Right kidney (tissue), 1 donor: ENCODE measurements at regions not wholly inside any gene's neighbourhood (a gene's known extent, or its start where the extent isn't known, plus 50 kb on each side); places are given as distances from the start of the nearest gene placed in this dataset.
"Not testable (repeated sequence)": the region's sequence is repeated elsewhere in the genome, so short reads cannot be mapped to it uniquely, and the experiment has no call there.

Source experiments
- DNase-seq: peaks from one replicate; pipeline ENCODE4 v3.0.0-alpha.2; 2016

DNA sequence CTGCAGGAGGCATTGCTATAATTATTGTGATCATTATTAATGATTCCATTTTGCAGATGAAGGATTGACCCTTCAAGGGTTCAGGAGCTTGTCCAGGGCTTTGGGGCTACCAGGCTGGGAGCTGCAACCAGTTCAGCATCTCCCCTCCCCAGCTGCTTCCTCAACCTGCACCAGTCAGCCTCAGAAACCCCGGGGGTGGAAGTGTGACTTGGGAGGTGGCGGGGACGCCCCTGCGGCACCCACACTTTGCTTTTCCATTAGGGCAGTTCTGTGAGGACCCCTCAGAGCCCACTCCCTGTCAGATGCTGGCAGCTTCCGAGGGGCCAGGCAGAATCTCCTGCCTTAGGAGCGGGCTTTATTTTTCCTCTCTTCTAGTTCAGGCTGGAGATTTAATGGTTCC is 85.6 kb downstream of the OLFM1 start:
- no peak for DNase-seq

DNA sequence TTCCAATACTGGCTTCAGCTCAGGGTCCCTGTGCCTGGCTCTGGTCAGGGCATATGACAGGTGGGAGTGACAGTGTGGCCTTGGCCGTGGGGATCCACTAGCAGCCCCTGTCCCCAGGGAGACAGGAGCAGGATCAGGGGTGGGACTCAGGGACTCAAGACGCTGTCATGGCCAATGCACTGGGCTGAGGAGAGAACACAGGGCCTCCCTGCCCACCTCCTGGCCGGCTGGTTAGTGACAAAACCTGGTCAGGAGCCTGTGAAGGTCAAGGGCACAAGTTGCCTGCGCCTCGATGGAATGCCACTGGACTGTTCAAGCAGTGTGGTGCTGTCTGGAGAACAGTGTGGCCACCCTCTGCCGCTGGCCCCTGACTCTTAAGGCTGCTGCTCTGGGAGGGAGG is 86.8 kb downstream of the OLFM1 start:
- DNase-seq, result no peak

DNA sequence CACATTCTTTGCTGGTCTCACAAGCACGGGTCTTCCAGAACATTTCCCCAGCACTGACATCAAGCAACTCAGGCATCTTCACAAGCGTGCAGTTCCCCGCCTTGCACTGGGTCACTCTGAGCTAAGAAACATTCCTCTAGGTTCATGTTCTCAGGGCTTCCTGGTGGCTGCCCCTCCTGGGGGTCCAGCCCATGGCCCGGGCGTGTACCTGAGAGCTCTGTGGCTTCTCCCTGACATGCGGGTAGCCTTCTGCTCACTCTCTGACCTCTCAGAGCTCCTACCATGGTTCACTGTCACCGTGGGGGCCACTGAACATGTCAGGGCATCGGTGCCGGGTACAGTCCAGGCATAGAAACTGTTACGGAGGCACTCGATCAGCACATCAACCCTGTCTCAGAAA is 87.5 kb downstream of the OLFM1 start:
- no peak for DNase-seq

DNA sequence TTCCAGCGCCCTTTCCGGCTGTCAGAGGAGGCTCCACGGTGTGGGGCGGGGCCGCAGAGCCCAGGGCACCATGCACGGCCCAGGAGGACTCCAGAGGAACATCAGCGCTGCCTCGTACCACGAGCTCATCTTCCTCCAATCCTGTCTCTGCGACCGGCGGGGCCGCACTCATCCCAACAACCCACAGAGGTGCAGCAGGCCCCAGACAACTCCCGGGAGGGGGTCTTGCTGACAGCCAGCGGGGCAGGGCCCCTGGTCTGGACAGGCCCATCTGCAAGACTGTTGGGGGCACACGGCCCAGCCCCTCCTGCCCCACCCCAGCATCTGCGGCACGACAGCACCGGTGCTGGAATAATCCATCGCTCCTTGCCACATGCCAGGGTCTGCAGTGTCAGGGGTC is 88.8 kb downstream of the OLFM1 start:
- no peak for DNase-seq

DNA sequence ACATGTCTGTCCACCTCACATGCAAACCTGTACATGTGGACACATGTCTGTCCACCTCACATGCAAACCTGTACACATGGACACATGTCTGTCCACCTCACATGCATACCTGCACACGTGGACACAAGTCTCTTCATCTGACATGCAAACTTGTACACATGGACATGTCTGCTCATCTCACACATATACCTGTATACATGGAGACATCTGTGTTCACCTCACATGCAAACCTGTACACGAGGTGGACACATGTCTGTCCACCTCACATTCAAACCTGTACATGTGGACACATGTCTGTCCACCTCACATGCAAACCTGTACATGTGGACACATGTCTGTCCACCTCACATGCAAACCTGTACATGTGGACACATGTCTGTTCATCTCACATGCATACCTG is 90.1 kb downstream of the OLFM1 start:
- not testable (repeated sequence) for DNase-seq

DNA sequence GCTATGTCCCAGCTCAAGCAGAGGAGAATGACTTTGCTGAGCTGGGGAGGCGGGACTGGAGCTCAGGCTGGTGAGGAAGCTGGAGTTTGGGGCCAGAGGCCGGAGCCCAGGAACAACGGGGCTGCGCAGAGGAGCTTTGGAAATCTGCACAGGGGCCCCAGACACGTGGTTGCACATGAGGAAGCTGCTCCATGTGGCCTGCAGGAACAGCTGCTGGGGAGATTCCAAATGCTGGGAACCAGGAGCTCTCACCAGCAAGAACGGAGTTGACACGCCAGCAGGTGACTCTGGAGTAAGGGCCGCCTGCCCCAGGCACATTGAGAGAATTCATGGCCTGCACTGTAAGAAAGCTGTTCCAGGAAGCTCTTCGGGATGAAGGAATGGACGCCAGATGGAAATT is 91.0 kb downstream of the OLFM1 start:
- DNase-seq, result no peak

DNA sequence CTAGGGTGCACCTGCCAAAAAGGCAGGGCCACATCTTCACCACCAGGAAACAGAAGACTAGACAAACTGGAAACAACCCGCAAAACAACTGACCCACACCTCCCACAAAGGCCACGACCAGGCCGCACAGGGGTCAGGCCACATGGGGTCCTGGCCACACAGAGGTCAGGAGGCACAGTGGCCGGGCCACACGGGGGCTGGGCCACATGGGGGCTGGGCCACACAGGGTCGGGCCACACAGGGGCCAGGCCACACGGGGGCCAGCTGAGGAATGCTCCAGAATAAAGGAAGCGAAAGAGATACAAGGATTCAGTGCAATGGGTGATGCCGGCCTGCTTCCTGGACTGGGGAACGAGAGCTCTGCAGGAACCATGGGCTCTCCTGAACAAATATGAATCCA is 91.6 kb downstream of the OLFM1 start:
- no peak for DNase-seq

DNA sequence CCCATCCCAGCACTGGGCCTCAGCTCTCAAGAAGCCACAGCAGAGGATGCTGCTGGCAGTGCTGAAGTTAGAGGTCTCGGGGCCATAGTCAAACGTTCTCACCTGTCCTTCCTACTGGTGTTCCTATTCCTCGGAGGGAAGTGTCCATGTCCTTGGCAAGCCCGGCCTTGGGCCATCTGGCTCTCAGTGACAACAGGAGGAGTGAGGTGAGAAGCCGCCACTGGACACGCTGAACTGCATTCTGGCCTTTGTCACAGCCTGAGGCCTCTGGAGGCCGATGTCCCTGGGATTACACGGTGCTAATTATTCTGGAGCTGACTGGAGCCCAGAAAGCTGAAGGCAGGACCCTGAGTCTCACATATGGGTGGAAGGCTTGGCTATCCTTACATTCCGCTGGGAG is 92.5 kb downstream of the OLFM1 start:
- no peak for DNase-seq

DNA sequence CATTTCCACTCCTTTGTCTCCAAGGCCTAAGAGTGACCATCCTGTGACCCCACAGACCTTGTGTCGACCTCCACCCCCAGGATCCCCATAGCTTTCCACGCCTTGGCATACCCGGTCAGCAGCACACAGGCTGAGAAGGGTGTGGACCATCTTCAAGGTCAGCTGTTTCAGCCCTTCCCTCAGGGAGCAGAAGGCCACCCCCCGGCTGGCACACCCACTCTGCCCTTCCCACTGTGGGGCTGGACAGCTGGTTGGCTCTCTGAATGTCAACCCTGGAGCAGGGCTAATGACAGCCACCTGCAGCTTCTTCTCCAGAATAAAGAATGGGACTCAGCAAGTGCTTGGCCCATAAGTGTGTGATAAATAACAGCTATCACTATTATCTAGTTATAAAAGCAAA is 93.1 kb downstream of the OLFM1 start:
- DNase-seq, result no peak

DNA sequence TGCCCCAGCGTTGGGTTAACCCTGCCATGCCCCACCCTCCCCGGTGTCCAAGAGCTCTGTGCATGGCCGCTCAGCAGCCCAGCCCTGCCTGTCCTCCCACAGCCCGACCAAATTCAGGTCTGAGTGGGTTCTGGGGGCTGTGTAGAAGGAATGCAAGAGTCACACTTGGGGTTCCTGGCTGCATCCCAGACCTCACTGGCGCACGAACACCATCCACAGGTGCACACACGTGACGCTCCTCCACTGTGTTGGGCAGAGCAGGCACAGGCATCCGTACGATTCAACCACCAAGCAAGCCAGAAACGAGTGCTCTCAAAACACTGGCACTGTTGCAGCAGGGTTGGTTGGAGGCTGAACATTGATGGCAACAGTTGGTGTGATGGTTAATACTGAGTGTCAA is 93.9 kb downstream of the OLFM1 start:
- no peak for DNase-seq

DNA sequence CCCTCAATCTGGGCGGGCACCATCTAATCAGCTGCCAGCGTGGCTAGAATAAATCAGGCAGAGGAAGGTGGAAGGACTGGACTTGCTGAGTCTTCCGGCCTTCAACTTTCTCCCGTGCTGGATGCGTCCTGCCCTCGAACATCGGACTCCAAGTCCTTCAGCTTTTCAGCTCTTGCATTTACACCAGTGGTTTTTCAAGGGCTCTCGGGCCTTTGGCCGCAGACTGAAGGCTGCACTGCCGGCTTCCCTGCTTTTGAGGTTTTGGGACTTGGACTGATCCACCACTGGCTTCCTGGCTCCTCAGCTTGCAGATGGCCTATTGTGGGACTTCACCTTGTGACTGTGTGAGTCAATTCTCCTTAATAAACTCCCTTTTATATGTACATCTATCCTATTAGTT is 94.4 kb downstream of the OLFM1 start:
- DNase-seq, result not testable (repeated sequence)

DNA sequence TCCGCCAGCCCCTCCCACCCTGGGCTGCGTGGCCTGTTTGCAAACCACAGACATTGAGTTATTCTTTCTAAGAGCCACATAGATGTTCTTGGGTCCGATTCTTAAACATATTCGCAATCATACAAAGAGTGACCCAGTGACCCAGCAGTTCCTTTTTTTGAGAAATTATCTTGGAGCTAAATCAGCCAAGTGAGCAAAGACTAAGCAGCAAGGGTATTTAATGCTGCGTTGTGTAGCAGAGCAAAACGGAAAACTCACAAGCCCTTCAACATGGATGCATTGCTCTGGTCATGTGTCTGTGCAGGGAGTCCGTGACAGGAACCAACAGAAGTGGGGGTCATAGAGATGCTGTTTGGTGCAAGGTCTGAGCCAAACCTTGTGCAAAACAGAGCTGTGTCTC is 95.6 kb downstream of the OLFM1 start:
- DNase-seq, result no peak

DNA sequence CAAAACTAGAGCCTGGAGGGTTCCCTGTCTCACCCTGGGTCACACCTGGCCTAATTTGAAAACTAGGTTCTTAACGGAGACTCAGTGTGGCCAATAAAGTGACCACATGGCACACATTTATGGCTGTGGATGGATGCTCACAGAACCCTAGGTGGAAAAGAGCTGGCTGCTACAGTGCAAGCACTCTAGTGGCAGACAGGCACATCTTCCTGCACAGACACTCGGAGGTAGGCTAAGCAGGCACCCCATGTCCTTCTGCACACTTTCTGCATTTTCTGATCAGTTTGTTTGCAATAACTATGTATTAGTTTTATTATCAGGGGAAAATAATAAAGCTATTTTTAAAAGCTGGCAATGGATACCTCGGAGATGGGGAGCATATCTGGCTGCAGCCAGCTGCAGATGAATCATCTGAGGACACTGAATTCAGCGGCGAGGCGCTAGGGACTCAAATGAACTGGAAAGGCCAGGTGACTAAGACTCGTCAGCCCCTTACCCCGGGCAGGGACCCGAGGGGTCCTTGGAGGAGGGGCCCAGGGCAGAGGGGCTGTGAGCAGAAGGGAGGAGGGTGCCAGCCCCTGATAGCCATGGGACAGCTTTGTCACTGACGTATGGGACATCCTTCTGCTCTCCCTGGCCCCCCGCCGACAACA is 96.2 kb downstream of the OLFM1 start:
- no peak for DNase-seq

DNA sequence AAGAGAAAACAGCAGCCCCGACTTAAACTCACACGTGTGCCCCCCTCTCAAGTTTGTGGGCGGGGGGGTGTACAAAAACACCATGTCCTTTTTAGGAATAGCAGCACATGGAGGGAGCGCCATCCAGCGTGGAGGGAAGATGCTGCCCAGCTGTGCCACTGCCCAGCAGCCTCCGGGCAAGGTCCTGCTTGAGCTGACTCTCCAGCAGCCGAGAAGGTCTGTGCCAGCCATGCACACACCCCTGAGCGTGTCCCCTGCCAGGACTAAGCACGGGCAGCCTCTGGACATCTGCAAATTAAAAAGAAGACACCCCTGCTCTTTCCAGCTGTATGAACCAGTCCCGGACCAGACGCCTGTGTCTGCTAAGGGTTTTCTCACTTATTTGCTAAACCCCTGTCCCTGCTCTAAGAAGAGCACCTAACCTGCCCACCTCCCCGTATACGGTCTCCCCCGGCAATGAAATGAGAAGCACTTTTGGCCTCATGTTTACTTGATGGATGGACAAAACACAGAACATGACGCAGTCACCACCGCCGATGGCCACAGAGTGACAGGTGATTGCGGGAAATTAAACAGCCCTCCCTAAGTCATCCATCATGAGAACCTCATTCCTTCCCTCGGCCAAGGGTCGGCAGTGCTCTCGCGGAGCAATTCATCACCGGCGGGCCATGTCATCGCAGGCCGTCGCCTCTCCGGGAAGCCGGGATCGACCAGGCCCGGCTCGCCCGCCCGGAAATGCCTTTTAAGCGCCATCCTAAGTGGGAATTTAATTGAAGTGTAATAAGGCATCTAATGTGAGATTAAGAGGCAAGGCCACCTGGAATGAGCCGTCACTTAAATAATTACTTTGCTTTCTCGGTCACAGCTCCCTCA is 96.9 kb downstream of the OLFM1 start:
- no peak for DNase-seq

DNA sequence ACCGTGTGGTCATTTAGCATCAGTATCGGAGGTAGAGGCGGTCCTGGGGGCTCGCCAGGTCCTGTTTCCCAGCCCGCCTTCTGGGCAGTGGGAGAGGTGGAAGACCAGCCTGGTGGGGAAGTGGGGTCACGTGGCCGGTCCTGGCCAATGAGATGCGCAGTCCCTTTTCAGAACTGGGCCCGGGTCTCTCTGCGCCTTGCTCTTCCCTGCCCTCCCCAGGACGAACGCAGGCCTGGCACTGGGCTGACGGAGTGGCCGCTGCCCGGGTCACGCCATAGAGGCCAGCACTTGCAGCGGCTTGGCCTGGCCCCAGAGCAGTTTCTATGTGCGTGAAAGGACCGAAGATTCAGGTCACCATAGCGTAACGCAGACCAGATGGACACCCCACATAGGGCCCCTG is 97.6 kb downstream of the OLFM1 start:
- DNase-seq, result no peak

DNA sequence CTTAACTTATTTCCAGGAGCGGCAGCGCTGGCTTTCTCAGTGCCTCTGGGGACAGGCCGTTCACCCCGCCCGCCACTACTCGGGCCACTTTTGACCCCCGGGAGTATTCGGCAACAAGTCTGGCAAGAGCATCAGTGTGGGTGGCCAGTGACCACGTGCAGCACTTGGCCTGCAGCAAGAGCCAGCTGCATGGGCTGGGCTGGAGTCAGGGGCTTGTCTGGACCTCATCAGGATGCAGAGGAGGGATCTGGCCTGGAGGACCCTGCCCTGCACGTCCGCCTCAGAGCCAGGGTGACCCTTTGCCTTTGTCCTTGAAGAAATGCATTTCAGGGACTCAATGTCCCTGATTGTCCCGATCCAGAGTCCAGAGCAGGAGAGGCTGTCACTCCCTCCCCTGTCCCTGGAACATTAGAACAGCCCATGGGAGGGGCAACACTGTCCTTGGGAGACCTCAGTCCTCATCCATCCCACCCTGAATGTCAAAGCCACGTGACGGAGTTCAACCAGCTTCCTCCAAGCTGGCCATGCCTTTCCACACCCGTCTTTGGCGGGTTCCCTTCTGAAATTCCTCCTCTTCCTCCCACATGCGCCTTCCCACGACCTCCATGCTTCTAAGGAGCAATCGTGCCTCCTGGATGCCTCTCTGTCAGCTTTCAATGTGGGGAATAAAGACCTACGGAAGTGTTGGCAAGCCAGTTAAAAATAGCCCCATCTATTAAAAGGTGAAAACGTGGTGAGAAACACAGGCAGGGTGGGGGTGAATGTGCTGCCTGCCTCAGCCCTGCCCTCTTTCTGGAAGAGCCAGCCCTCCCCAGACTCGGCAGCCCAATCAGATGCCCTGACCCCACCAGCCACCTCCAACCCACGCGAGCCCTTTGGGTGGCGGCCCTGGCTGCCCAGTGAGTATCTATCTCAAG is 99.0 kb downstream of the OLFM1 start:
- DNase-seq, result no peak

DNA sequence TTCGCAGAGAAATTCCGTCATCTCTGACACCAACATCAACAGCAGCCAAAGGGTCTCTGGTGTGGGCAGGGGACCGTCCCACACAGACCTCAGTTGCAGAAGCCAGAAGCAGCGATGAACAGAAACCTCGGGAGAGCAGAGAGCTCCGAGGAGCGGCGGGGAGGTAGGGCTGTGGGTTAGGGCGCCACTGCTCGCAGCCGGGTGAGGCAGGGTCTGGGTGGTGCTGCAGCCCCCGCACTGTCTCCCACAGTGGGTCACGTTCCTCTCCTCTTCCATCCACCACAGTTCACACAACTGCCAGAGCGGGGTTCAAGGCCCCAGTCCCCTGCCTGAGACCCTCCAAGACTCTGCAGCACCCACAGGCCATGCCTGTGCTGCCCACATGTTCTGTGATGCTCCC is 99.9 kb downstream of the OLFM1 start:
- DNase-seq, result no peak

DNA sequence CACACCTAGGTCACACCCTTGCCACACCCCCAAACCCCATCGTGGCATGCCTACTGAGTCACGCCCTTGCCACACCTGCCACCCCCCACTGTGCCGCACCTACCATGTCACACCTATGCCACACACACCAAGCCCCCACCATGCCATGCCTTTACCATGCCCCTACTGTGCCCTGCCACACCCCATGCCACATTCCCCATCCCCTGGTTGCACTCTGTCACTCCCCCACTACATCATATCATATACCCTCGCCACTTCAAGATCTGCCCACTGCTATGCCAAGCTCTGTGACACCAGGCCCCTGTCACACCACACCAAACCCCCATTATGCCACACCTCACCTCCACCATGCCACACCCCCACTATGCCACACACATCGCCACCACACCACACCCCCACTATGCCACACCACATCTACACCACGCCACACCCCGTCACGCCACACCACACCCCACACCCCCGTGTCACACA is 101.2 kb downstream of the OLFM1 start:
- no peak for DNase-seq

DNA sequence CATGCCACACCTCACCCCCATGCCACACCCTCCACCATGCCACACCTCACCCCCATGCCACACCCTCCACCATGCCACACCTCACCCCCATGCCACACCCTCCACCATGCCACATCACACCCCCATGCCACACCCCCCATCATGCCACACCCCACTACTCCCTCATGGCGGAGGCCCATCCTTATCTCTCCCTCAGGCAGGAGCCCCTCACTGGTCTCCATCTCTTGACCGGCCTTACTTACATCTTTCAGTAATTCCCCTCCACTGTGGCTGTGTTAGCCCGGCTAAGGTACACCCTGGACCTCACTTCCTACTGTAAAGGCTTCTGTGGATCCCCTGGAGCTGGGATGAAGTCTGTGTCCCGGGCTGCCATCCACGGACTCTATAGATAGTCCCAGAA is 102.0 kb downstream of the OLFM1 start:
- DNase-seq, result no peak

DNA sequence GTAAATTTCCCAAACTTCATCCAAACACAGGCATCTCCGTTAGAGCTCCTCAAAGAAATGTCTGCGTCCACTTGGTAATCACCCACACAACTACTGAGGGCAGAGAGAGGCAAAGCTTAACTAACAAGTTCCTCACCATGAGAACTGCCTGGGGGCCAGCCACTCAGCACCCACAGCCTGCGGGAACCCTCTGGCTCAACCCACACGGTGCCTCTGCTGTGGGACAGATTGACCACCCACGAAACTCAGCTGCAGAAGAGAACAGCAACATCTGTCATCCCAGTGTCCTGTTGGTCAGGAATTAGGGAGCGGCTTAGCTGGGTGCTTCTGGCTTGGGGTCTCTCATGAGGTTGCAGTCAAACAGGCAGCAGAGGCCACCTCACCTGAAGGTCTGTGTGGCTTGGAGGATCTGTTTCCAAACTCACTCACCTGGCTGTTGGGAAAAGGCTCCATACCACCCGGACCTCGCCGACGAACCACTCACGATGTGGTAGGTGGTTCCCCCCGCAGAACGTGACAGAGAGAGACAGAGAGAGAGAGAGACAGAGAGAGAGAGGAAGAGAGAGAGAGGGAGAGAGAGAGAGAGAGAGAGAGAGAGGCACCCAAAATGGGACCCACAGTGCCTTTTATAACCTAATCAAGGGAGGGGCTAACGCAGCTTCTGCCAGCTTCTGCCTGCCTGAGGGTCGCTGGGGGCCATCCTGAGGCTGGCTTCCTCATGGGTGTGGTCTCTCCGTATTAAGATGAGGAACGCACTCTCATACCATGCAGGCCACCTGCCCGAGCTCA is 103.5 kb downstream of the OLFM1 start:
- no peak for DNase-seq

DNA sequence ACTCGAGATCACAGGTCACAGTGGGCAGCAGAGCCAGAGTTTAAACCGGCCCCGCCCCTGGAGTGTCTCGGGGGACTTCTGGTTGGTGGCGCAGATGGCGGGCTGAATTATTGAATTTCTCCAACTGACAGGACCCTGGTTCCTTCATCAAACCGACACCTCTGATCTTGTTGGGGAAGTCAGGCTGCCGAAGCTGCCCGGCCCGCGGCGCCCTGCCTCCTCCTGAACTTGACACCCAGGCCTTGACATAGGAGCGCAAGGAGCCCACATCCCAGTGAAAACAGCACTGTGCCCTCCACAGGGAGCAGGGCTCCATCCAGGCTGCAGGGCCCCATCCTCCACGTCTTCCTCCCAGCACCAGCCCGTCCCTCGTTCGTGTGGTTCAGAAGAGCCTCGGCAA is 105.2 kb downstream of the OLFM1 start:
- DNase-seq, result no peak

DNA sequence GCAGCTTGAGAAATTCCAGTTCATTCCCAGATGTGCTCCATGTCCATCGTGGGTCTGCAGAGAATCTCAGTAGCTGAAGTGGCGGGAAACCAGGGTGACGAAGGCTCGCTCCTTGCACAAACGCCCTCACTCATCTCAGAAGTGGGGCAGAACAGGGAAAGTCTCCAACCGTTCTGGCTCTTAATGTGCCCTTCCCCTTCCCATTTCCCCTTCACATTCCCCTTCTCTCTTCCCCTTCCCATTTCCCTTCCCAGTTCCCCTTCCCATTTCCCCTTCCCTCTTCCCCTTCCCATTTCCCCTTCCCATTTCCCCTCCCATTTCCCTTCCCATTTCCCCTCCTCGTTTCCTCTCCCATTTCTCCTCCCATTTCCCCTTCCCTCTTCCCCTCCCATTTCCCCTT is 108.5 kb downstream of the OLFM1 start:
- not testable (repeated sequence) for DNase-seq
